B cell (primary cell): ENCODE measurements at regions not wholly inside any gene's neighbourhood (a gene's known extent, or its start where the extent isn't known, plus 50 kb on each side); places are given as distances from the start of the nearest gene placed in this dataset.

ENCODE experiments used
- EZH2 ChIP-seq: IDR thresholded peaks from 2 replicates; pipeline ENCODE4 v1.6.1; 2012; ENCODE audit warnings: borderline replicate concordance, low read depth, mild to moderate bottlenecking, moderate library complexity, low read length; ENCODE audit not compliant: insufficient read depth, poor library complexity, severe bottlenecking
- TF ChIP-seq, protein P1 (sequence below): fragments of 200-600 bp; IDR thresholded peaks from one replicate; pipeline ENCODE4 v1.8.0; 2022; ENCODE audit warnings: antibody characterized with exemption, mild to moderate bottlenecking

DNA sequence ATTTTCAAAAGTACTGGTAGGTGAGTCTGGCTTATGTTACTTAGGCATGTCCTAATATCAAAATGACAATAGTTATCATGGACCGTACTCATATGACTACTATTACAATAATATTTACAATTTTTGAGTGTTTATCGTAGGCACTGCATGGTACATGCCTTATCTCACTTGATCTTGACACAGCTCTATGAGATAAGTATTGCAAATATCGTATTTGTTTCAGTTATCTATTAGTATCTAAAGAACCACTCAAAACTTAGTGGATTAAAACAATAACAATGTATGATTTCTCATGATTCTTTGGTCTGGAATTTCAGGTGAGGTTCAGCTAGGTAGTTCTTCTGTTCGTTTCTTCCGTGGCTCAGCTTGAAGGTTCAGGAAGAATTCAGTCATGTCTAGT is 59.7 kb upstream of the XCR1 start:
- TF ChIP-seq, protein P1, sequence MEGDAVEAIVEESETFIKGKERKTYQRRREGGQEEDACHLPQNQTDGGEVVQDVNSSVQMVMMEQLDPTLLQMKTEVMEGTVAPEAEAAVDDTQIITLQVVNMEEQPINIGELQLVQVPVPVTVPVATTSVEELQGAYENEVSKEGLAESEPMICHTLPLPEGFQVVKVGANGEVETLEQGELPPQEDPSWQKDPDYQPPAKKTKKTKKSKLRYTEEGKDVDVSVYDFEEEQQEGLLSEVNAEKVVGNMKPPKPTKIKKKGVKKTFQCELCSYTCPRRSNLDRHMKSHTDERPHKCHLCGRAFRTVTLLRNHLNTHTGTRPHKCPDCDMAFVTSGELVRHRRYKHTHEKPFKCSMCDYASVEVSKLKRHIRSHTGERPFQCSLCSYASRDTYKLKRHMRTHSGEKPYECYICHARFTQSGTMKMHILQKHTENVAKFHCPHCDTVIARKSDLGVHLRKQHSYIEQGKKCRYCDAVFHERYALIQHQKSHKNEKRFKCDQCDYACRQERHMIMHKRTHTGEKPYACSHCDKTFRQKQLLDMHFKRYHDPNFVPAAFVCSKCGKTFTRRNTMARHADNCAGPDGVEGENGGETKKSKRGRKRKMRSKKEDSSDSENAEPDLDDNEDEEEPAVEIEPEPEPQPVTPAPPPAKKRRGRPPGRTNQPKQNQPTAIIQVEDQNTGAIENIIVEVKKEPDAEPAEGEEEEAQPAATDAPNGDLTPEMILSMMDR: no peak
- TF ChIP-seq EZH2: no peak
